ENCODE measurements at regions not wholly inside any gene's neighbourhood (a gene's known extent, or its start where the extent isn't known, plus 50 kb on each side); places are given as distances from the start of the nearest gene placed in this dataset.

DNA sequence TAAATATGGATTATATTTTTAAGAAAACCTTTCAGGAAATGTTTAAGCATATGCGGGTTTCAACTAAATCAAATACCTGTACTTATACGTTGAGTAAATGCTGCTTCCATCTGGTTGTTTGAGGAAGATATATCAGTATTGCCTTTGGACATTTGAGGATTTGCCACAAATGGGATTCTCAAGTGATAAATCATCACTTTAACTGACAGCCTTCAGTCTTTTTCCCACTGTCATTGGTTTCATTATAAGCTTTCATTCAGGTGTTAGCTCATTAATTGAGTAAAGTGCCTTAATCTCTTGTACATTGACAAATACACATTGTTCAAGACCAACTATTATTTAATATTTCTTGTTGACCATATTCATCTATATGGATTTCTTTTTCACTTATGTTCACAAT, 217.2 kb downstream of the EDEM1 start:
- WGBS (ENCODE audit: insufficient coverage) = no CpG with 5 or more reads among the region's 2 CpGs

GRCh38 chr3:5411786-5412185, 224.3 kb downstream of the EDEM1 start:
- Mint-ChIP-seq H3K9me3 (peaks cover 9 to 23% (median 16%) of the 10 kb centered on the region in 7 donors), H3K4me3 (no peak overlapping the region), H3K36me3 (no peaks in the 10 kb centered on the region), H3K27ac (no peak overlapping the region), H3K27me3 (ENCODE audit: low read depth in 3 of 3) (peaks cover 1 to 3% (median 3%) of the 10 kb centered on the region in 3 donors), H3K4me1 (no peaks in the 10 kb centered on the region)
- no peak overlapping the region for H2AFZ ChIP-seq (ENCODE audit: insufficient read depth, low read depth, low read length, poor library complexity, severe bottlenecking)
- H3K27me3 ChIP-seq (ENCODE audit: control insufficient read depth in 2 of 2, insufficient read depth in 2 of 2, low read length in 2 of 2) = no peaks in the 10 kb centered on the region
- H3K4me1 ChIP-seq (ENCODE audit: control insufficient read depth in 1 of 2, insufficient read depth in 2 of 2, low read length in 2 of 2) = no peaks in the 10 kb centered on the region
- intact Hi-C loops (cut with micrococcal nuclease) = no loop called here
- no peak overlapping the region for H3K4me2 ChIP-seq (replicated peaks; ENCODE audit: extremely low read depth, low read length, poor library complexity, severe bottlenecking)
- no peaks in the 10 kb centered on the region for H3K36me3 ChIP-seq (replicated peaks in 1 of 2; ENCODE audit: control insufficient read depth in 1 of 2, insufficient read depth in 2 of 2, low read length in 2 of 2)
- TF ChIP-seq CTCF (IDR thresholded peaks at IDR 0.05) = no peak
- 100% methylated on average over 2 of the region's 2 CpGs for WGBS (ENCODE audit: insufficient coverage)
- no peak for DNase-seq
- H4K20me1 ChIP-seq (ENCODE audit: insufficient read depth, low read length) = no peaks in the 10 kb centered on the region
- peaks cover 0 to 15% of the 10 kb centered on the region in 2 donors for H3K9me3 ChIP-seq (replicated peaks in 1 of 2; ENCODE audit: control insufficient read depth in 1 of 2, insufficient read depth in 1 of 2, low read length in 2 of 2)
- H3K79me2 ChIP-seq (ENCODE audit: insufficient read depth, low read length) = no peaks in the 10 kb centered on the region
- no peak overlapping the region for H3K27ac ChIP-seq (ENCODE audit: low read depth in 1 of 2, low read length in 2 of 2)
- H3K9ac ChIP-seq (ENCODE audit: insufficient read depth, low read length, poor library complexity, severe bottlenecking) = no peak overlapping the region
- H3K4me3 ChIP-seq (replicated peaks in 1 of 3; ENCODE audit: low read depth in 2 of 3, low read length in 3 of 3) = no peak overlapping the region

More for the DNA sequence above, 217.2 kb downstream of the EDEM1 start:
- no peaks in the 10 kb centered on the region for H3K4me1 Mint-ChIP-seq
- no peak for DNase-seq
- no peak overlapping the region for H3K9ac ChIP-seq (ENCODE audit: insufficient read depth, low read length, poor library complexity, severe bottlenecking)
- H3K9me3 Mint-ChIP-seq = peaks cover 0 to 7% (median 3%) of the 10 kb centered on the region in 7 donors
- no peaks in the 10 kb centered on the region for H3K4me1 ChIP-seq (ENCODE audit: control insufficient read depth in 1 of 2, insufficient read depth in 2 of 2, low read length in 2 of 2)
- H3K4me3 ChIP-seq (replicated peaks in 1 of 3; ENCODE audit: low read depth in 2 of 3, low read length in 3 of 3) = no peak overlapping the region
- H3K27me3 Mint-ChIP-seq (ENCODE audit: low read depth in 3 of 3) = no peaks in the 10 kb centered on the region
- no peak overlapping the region for H3K4me3 Mint-ChIP-seq
- H3K36me3 ChIP-seq (replicated peaks in 1 of 2; ENCODE audit: control insufficient read depth in 1 of 2, insufficient read depth in 2 of 2, low read length in 2 of 2) = no peaks in the 10 kb centered on the region
- TF ChIP-seq CTCF (IDR thresholded peaks at IDR 0.05) = no peak
- no peaks in the 10 kb centered on the region for H3K79me2 ChIP-seq (ENCODE audit: insufficient read depth, low read length)
- H3K27ac Mint-ChIP-seq = no peak overlapping the region
- H3K4me2 ChIP-seq (replicated peaks; ENCODE audit: extremely low read depth, low read length, poor library complexity, severe bottlenecking) = no peak overlapping the region
- no peaks in the 10 kb centered on the region for H3K36me3 Mint-ChIP-seq
- no peaks in the 10 kb centered on the region for H3K9me3 ChIP-seq (replicated peaks in 1 of 2; ENCODE audit: control insufficient read depth in 1 of 2, insufficient read depth in 1 of 2, low read length in 2 of 2)
- no peaks in the 10 kb centered on the region for H3K27me3 ChIP-seq (ENCODE audit: control insufficient read depth in 2 of 2, insufficient read depth in 2 of 2, low read length in 2 of 2)
- intact Hi-C loops (cut with micrococcal nuclease) = no loop called here
- H4K20me1 ChIP-seq (ENCODE audit: insufficient read depth, low read length) = no peaks in the 10 kb centered on the region
- H3K27ac ChIP-seq (ENCODE audit: low read depth in 1 of 2, low read length in 2 of 2) = no peak overlapping the region
- H2AFZ ChIP-seq (ENCODE audit: insufficient read depth, low read depth, low read length, poor library complexity, severe bottlenecking) = no peak overlapping the region
